ENCODE measurements at regions not wholly inside any gene's neighbourhood (a gene's known extent, or its start where the extent isn't known, plus 50 kb on each side); places are given as distances from the start of the nearest gene placed in this dataset.

DNA sequence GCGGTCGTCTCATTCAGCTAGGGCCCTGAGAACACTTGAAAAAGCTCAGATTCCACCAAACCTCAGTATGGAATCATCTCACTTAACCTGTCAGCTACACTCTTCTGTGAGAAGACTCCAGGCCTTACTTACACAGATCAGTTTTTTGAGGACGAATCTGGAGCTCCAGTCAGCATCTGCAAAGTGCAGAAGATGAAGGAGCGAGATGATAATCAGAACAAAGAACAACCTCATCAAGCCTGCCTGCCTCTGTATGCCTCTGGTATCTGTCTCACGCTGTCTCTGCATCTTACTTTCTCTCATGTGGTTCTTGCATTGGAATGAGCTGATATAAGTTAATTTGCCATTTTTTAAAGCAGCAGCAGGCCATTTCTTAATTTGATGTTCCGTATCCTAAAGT is 444.1 kb upstream of the LRATD1 start:
- TF ChIP-seq, protein P1, sequence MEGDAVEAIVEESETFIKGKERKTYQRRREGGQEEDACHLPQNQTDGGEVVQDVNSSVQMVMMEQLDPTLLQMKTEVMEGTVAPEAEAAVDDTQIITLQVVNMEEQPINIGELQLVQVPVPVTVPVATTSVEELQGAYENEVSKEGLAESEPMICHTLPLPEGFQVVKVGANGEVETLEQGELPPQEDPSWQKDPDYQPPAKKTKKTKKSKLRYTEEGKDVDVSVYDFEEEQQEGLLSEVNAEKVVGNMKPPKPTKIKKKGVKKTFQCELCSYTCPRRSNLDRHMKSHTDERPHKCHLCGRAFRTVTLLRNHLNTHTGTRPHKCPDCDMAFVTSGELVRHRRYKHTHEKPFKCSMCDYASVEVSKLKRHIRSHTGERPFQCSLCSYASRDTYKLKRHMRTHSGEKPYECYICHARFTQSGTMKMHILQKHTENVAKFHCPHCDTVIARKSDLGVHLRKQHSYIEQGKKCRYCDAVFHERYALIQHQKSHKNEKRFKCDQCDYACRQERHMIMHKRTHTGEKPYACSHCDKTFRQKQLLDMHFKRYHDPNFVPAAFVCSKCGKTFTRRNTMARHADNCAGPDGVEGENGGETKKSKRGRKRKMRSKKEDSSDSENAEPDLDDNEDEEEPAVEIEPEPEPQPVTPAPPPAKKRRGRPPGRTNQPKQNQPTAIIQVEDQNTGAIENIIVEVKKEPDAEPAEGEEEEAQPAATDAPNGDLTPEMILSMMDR (IDR thresholded peaks at IDR 0.05) = no peak
- TF ChIP-seq POLR2A (IDR thresholded peaks at IDR 0.05) = no peak
- no peak for TF ChIP-seq POLR2AphosphoS5 (IDR thresholded peaks at IDR 0.05)
